NCI-H748 (cell line): ENCODE measurements at regions not wholly inside any gene's neighbourhood (a gene's known extent, or its start where the extent isn't known, plus 50 kb on each side); places are given as distances from the start of the nearest gene placed in this dataset.
A peak's percentile ranks its signal among the peaks of the same experiment; 100 is the strongest.

Experiments used
- DNase-seq: peaks from one replicate; lab custom pipeline; 2025; ENCODE audit not compliant: unreplicated experiment; lab: John Stamatoyannopoulos, UW

DNA sequence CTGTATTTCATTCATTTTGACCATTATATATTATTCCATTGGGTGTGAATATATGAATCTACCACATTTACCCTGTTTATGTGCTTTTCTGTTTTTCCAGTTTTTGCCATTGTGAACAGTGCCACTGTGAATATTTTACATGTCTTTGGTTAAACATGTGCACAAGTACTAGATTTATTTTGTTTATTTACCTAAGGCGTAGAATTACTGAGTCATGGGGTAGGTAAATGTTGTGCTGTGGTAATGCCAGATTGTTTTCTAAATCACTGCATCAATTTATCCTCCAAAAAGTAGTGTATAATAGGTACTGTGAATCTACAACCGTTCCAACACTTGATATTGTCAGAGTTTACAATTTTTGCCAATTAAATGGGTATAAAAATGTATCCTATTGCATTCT is 362.1 kb upstream of the AGTR1 start:
- DNase-seq: no peak

DNA sequence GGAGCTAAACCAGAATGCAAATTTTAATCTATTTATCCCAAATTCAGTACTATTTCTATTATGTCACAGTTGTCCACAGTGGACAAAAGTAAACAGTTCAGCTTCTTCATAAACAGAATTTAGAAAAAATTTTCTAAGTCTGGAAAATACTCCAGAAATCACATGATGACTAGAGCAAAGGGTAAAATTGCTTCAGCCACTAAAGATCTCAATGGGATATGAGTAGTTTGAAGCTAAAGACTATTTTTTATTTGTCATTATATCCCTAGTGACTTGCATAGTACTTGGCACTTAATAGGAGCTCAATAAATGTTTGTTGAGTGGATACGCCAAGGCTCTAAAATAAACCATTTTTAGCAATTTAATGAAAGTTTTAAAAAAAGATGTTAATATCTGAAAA is 354.3 kb upstream of the AGTR1 start:
- no peak for DNase-seq

DNA sequence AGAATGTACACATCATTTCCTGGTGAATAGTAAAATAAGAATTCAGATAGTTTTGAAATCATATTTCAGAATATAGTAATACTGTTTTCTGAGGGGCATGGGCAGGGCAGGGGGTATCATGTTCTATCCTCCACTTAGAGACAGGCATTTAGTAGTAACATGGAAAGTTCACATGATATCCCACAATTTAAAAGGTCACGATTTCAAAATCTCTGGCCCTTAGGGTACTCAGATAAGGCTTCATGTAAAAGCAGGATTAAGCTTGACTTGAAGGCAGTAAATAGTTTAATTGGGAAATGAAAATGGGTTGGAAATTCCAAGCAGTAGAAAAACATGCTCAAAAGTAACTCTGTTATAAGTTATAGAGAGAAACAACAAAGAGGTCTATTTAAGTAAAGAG is 353.2 kb upstream of the AGTR1 start:
- no peak for DNase-seq

DNA sequence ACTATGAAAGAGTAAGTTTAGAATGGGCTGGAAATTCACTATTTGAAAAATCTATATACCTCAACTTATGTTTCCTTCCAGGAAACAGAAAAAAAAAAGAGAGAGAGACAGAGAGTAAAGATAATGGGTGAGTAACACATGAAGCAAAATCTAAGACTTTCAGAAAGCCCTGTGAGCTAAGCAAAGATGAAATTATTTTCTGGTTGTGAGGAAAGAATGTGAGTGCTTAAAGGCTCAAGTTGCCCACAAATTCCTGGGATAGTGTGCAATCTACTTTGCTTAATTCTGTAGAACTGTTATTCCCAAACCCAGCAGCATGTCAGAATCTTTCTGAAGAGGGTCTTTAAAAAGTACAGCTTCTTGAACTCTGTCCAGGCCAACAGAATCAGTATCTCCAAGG is 337.7 kb upstream of the AGTR1 start:
- no peak for DNase-seq

DNA sequence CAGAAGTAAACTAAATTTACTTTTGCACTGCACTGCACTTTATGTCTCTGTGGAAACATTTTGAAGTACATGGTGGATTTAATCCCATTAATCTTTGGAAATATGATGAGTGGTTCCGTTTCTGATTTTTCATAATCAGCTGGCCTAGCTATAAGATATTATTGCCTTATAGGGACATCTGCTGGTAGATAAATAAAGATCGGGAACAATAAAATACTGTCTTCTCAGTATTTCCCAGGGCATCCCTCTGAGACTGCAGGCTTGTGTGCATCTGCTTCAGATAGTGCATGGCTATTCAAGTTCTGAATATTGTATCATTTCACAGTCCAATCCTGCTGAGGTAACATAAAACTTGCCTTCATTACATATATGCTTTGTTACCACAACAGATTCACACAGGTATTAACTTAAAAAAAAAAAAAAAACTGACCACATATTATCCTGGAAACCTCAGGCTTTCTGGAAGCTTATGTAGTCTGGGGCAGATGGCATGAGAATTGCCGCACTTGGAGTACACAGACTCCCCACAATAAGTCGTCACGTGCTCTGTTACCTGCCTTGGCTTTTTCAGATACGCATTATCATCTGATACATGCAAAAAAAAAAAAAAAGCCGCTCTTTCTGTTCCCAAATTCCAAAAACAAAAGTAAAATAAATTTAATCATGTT is 330.8 kb upstream of the AGTR1 start:
- peak; percentile 31 for DNase-seq

DNA sequence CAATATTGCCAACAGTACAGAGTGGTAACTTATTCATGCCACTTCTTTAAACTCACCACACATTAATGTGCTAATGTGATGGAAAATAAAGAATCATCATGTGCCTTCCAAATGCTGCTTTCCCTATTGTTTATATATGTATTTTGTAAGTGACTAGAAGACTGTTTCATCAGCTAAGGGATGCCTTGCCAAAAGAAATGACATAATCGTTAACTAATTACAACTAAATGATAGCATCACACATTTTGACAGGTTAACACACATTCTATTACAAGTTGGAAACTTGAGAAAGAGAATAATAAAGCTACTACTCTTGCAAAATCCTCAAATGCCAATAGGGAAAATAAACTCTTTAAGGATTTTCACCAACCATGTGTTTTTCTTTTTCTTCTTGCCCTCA is 329.9 kb upstream of the AGTR1 start:
- DNase-seq: no peak

DNA sequence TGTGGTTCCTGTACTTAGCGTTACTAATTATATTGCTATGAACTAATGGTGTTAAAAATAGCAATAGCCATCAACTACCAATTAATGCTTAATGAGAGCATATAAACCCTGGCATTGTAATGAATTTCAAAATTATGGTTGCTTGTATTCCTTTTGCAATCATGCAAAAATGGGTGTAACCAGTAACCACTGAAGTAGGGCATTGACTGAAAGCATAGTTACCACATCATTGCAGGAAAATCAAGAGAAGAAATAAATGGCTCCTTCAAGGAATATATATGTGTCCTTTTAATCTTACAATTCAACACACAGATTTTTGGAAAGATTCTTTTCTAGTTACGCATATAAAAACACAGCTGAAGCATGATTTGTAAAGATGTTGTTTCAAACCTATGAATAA is 328.3 kb upstream of the AGTR1 start:
- no peak for DNase-seq

DNA sequence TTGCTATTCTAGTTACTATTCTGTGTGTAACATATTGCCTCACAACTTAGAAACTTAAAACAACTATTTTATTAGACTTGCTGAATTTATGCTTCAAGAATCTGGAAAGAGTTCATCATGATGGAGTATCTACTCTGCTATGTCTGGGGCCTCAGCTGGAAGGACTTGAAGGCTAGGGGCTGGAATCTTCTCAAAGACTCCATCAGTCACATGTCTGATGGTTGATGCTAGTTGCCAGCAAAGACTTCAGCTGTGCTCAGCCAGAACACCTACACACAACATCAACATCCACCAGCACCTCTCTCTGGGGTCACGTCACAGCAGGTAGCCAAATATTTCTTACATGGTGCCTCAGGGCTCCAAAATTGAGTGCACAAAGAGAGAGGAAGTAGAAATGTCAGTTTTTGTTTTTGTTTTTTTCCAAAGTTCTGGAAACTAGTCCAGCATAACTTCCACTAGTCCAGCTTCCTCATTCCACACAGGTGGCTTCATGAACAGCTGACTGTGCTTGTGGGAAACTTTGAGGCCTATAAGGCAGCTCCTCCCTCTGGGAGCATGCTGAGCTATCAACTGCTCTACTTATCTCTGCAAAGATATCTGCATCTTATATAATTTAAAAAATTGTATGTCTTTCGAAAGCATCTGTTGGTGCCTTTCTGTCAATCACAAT is 325.4 kb upstream of the AGTR1 start:
- DNase-seq: no peak

DNA sequence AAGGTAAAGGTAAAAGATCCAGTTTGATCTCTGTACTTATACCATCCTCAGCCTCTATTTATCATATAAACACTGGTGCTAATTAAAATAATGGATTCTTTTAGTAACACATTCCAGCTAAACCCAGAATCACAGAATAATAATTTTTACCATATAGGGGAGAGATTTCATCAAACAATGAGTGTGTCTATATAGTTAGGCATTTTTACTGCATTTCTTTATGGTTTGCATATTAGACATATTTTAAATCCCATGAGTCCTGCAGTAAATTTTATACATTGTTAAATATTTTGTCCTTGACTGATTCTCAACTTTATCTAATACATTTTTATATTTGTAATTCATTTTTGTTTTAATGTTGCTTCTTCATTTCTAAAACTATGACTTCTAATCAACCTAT is 323.7 kb upstream of the AGTR1 start:
- no peak for DNase-seq

DNA sequence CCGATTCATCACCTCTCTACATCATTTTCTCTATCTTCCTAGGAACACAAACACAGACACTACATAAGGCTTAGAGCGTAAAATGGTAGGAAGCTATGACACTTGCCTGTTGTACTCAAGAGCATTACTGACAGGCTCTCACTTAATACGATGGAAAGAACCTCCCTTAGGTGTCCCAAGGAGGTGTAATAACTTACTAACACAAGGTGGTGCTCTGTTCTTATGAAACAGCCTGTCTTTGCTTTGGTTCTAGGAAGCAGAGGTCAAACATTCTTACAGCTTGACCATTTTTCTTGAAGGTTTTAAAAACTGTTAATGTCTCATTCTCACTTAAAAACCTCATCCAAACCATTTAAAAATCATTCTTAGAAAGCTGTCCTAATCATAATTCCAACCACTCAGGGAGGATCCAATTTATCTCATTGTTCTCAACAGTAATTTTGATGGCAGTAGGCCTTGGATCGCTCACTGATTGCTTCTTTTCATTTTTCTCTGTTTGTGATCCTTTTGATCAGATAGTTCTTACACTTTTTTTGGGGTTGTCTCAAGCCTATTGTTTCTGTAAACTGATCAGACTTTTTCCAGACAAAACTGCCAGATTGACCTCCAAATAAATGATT is 317.8 kb upstream of the AGTR1 start:
- peak; percentile 64 for DNase-seq

DNA sequence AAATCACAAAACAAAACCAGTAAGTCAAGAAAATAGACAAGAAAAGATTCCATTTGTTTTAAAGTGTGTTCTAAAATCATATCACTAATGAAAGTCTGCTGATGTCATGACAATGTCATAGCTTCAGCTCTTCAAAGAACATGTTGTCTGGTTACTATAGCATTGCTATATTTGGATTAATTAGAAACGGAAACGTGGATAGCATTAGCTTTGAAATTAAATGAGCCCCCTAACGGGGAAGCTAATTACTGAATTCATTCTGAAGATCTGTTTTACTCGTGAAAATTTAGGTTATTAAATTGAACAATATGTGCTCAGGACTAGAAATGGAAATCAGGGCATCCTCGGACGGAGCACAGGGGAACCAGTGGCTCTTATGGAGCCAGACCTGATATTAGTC is 316.7 kb upstream of the AGTR1 start:
- peak; percentile 73 for DNase-seq

DNA sequence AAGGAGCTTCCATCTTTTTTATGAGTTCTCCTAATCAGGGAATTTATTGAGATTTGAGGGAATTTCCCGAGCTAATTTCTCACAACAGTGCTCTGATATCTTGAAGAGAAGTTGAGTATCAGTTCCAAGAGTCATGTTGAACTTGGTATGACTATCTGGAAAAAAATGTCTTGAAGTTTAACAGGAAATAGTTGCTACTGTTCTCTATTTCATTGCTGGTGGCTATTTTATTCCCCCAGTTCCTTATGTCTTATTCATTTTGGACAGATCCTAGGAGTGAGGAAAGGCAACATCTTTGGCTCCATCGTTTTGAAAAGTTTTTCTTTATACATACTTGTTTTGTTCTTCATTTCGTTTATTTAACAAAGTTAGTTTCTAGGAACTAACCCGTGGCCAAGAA is 307.8 kb upstream of the AGTR1 start:
- no peak for DNase-seq

DNA sequence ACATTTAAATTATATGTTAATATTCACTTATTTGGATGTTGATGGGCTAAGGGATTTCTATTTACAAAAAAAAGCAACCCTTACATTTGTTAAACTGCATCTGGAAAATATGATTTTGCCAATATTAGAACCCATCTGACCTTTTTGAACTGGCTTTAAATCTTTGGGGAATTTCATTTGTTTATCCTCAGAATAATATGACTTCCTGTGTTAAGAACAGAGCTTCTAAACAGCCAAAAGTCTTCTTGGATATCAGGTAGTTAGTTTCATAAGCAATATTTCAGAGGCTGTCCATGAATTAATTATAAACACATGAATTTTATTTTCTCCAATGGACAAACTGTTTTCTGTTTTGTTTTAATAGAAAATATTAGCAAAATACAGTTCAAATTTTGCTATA is 301.9 kb upstream of the AGTR1 start:
- no peak for DNase-seq

DNA sequence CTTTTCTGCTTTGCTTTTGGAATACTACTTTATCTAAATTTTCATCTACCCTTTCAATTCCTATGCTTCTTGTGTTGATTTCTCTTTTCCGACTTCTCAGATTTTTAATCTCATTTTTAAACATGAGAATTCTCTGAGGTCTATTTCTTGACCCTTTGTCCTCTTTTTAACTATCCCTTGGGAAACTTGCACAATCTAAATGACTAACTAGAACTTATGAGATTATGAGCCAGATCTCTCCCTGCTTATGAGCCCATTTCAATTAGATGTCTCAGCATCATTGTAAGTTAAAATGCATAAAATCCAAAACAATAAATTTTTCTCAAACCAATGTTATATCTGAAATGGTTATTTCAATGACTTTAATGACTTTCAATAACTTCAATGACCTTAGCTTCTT is 296.9 kb upstream of the AGTR1 start:
- DNase-seq: no peak

DNA sequence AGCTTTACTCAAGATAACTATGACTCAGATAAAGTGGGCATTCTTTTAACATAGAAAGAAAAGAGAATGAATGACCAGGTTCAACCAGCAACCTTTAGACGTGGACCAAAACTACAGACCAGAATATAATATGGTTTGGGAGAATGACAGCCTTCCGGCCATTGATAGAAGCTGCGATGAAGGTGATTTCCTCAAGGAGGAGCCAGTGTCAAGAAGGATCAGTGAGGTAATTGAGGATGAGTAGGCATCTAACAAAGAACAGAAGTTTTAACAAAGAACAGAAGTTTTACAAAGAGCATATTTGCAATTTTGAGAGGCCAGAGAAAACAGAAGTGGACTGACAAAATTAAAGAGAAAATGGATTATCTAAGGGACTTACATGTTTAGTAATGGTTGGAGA is 289.0 kb upstream of the AGTR1 start:
- no peak for DNase-seq

DNA sequence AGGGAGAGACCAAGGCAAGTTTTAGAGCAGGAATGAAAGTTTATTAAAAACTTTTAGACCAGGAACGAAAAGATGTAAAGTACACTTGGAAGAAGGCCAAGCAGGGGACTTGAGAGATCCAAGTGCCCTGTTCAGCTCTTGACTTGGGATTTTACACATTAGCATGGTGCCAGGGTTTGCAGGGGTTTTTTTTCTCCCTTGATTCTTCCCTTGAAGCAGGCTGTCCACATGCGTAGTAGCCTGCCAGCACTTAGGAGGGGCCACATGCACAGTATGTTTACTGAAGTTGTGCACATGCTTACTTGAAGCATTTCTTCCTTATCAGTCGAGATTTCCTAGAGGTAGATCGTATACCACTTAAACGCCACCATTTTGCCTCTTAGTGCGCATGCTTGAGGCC is 277.5 kb upstream of the AGTR1 start:
- no peak for DNase-seq

DNA sequence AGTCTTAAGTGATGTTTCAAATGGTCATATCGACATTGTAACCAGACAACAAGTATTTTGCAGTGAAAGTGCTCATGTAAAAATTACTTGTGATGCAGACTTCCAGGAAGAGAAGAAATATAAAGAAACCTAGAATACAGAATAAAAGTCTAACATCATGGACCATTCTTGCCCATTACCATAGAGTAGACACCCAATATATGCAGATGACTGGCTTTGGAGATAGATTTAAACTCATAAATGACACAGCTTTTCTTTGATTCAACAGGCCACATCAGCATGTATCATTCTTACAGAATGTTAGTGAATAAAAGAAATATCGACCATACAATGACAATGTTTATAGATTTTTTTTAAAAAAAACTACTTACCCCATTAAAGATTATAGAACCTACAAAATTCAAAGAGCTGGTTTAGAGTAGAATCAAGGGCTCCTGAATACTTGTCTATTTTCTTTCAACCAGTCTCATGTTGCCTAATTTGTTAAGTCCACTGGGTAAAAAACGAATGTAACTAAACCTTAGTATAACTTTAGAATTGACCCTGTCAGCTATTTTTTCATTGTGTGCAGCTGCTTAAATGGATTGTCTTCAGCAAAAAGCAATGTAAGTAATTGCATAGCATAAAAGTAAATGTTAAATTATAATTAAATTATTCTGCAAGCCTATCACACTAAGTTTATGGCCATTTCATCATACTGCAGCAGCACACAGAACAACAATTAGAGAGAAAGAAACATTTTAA is 268.7 kb upstream of the AGTR1 start:
- no peak for DNase-seq

DNA sequence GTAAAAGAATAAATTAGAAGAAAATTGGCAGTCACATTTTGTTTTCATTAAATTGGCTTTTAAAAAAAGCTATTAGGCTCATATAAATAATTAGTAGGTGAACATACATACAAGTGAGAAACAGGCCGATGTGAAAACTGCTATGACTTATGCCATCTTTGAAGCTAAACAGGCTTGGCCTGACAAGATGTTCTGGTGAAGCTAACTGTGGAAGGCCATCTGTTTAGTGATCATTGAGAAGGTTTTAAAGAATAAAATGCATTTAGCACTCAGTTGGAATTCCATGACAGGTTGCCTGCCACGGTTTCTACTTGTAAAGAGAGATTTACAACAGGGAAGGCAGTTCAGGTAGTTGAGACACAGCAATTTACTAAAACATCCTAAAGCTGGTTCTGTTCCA is 264.0 kb upstream of the AGTR1 start:
- no peak for DNase-seq

DNA sequence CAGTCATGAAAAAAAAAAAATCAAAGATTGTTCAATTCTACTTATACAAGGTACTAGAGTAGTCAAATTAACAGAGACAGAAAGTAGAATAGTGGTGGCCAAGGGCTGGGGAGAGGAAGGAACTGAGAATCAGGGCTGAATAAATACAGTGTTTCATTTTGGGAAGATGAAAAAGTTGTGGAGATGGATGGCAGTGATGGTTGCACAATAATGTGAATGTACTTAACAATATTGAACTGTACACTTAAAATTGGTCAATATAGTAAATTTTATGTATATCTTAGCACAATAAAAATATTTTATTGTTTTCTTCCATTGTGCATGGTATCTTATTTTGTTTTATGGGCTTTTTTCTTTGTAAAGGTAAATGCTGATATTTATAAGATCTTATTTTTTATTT is 262.2 kb upstream of the AGTR1 start:
- no peak for DNase-seq

DNA sequence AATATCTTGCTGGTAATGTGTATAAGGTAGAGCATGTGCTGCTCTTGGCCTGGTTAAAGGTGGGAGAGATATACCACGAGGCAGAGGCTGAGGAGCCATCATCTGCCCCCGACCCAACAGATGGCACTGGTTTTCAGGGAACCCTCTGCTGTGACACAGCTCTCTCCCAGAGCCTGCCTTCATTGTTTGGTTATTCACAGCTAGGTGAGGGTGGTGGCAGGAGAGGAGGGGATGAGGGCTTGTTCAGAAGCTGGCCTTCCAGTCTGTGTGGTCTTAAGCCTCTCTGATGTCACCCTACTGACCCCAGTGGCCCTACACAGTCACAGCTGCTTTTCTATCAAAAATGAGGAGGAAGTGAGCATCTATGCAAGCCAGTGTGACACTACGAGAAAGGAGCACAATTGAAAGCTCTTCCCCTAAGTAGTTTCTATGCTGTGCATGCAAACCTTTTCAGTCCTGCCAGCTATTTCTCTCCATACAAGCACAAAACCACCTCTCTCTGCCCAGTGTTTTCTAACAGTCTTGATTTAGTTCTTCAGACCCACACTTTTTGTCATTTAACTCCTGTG is 258.4 kb upstream of the AGTR1 start:
- DNase-seq: no peak

DNA sequence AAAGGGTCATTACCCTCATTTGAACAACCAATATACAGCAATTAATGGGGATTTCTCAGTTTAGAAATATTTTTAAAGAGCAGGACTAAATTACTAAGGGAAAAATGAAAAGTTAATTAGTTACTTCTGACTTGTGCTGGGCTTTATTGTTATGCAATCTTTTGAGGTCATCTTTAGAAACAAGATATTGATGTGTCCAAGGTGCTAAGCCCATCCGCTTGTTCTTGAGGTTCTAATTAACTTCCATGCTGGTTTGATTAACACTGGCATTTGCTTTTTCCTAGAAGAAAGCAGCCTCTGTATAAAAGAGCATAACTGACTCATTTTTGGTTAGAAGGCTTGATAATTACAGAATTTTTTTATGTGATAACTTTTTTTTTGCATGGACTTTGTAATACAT is 256.5 kb upstream of the AGTR1 start:
- DNase-seq: no peak

DNA sequence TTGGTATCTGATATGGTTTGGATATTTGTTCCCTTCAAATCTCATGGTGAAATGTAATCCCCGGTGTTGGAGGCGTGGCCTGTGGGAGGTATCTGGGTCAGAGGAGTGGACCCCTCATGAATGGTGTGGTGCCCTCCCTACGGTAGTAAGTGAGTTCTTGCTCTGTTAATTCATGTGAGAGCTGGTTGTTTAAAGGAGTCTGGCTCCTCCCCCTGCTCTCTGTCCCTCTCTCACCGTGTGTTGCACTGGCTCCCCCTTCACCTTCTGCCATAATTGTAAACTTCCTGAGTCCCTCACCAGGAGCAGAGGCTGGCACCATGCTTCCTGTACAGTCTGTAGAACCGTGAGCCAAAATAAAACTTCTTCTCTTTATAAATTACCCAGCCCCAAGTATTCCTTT is 246.9 kb upstream of the AGTR1 start:
- DNase-seq: peak; percentile 60
